GM12864 (cell line): ENCODE measurements at regions not wholly inside any gene's neighbourhood (a gene's known extent, or its start where the extent isn't known, plus 50 kb on each side); places are given as distances from the start of the nearest gene placed in this dataset.

ENCODE experiments used
- DNase-seq: peaks from one replicate; pipeline ENCODE4 v3.0.0-alpha.2; 2011; ENCODE audit warnings: low read depth
- H3K4me3 ChIP-seq: 2 replicates; pipeline ENCODE4 v1.5.1; 2011; ENCODE audit warnings: mild to moderate bottlenecking, low read depth, low read length, control low read depth
- TF ChIP-seq, protein P1 (sequence below): IDR thresholded peaks from 2 replicates; pipeline ENCODE4 v1.5.1; 2011; ENCODE audit warnings: low read depth, mild to moderate bottlenecking, moderate library complexity, low read length, control low read depth, inconsistent platforms; ENCODE audit errors: missing control alignments

DNA sequence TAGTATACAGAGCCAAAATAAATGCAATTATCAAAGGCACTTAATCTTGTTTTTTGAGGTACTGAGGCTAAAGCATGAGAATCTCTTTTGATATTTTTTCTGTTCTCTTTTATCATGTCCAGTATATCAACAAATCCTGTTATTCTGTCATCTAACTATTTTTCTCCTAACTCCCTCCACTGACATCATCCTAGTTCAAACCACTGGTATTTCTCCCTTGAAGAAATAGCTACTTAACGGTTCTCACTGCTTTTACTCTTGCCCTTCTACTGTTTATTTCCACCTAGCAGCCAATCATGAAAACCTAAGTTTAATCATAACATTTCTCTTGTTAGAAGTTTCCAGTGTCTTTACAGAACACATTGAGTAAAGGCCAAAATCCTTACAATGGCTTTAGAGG lies 317.6 kb downstream of the GPD2 start:
- TF ChIP-seq, protein P1, sequence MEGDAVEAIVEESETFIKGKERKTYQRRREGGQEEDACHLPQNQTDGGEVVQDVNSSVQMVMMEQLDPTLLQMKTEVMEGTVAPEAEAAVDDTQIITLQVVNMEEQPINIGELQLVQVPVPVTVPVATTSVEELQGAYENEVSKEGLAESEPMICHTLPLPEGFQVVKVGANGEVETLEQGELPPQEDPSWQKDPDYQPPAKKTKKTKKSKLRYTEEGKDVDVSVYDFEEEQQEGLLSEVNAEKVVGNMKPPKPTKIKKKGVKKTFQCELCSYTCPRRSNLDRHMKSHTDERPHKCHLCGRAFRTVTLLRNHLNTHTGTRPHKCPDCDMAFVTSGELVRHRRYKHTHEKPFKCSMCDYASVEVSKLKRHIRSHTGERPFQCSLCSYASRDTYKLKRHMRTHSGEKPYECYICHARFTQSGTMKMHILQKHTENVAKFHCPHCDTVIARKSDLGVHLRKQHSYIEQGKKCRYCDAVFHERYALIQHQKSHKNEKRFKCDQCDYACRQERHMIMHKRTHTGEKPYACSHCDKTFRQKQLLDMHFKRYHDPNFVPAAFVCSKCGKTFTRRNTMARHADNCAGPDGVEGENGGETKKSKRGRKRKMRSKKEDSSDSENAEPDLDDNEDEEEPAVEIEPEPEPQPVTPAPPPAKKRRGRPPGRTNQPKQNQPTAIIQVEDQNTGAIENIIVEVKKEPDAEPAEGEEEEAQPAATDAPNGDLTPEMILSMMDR: no peak
- DNase-seq: no peak
- no peak overlapping the region for H3K4me3 ChIP-seq

DNA sequence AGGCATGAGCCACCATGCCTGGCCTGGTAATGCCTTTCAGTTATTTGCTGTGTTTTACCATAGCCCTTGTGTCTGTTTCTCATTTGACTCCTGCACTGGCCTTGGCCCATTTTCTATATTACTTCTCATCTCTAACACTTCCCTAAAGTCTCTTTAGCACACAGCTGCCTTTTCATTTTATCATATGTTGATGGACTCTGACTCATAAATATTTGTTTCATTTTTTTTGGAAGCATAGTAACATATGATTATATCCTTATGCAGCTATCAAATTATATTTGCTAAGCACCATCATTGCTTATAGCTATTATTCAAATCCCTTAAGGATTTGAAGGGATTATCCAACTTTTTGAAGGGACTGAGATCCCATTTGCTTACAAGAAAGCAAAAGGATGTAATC lies 320.3 kb downstream of the GPD2 start:
- H3K4me3 ChIP-seq: no peak overlapping the region
- TF ChIP-seq, protein P1: no peak
- no peak for DNase-seq

DNA sequence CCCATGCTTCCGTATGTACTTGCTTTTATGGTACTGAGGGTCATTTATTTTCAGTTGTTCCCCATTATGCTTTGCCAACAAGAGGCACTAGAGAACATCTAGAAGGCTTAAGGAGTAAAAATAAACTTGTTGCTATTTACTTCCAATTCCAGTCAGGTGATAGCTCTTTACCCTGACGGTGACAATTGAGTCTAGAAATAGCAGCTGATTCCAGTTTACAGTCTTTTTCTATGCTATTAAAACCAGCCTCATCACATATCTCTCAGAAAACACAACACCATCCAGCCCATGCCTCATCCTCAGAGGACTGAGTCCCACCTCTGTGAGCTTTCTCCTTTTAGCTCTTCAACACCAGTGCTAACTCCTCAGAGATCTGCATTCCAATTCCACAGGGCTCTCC lies 327.0 kb downstream of the GPD2 start:
- no peak for DNase-seq
- no peak overlapping the region for H3K4me3 ChIP-seq
- TF ChIP-seq, protein P1: no peak

DNA sequence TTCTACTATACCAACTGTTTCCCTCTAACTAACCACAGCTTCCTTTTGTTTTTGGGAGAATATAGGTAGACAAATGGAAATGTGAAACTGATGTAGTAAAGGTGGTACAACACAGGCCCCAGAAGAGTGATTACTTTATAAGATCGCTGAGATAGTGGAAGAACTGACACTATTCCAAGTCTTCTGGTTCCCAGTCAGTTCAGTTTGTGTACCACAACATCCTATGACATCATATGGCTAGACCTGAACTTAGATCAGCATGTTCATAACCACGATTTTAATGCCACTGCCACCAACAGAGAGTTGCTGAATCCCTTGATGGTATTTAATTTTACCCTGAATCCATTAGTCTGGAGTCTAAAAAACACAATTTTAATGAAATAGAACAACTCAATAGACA lies 328.9 kb downstream of the GPD2 start:
- no peak overlapping the region for H3K4me3 ChIP-seq
- TF ChIP-seq, protein P1: no peak
- no peak for DNase-seq

DNA sequence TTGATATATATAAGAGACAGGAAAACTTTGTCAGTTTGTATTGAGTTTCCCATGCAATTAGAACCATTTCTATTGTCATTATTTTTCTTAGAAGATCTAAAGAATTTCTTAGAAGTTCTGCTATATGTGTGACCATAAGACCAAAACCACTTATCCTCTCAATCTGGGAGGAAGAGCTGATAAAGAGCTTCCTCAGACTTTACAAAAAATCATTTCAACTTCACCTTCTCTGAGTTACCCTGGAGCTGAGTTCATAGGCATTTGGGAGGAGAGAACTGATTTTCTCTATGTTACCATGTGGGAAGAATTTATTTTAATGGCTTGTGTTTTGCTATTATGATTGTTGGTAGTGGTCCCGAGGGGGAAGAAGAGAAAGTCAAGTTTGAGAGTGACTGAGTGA lies 329.3 kb downstream of the GPD2 start:
- TF ChIP-seq, protein P1: no peak

DNA sequence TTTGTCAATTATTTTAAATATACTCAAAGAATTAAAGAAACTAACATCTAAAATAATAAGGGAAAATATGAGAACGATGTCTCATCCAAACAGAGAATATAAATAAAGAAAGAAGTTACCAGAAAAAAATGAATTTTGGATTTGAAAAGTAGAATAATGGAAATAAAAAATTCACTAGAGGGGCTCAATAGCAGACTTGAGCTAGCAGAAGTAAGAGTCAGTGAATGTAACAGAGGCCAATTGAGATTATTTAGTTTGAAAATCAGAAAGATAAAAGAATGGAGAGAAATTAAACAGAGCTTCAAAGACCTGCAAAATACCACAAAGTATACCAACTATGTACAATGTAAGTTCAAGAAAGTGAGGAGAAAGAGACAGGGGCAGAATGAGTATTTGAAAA lies 333.6 kb downstream of the GPD2 start:
- TF ChIP-seq, protein P1: no peak
- no peak for DNase-seq
- no peak overlapping the region for H3K4me3 ChIP-seq

More for the DNA sequence above, 329.3 kb downstream of the GPD2 start:
- DNase-seq: no peak
- no peak overlapping the region for H3K4me3 ChIP-seq

DNA sequence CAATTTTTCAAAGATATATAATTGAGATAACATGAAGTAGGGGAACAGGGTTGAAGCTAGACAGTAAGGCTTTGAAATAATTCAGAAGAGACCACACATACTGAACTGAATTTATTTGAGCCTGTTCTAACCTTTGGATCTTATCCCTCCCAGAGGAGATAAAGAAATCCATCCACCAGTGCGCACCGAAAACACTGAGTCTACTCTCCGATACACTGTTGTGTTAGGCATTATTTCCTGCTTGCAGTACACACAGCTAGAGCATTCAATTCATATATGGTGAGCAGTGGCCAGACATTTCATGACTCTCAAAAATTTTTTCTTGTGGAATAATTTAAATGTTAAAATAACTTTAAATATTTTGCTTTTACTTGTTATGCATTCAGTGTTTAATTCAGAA lies 342.7 kb downstream of the GPD2 start:
- no peak overlapping the region for H3K4me3 ChIP-seq
- TF ChIP-seq, protein P1: no peak
- DNase-seq: no peak
